Caco-2 (cell line): ENCODE measurements at regions not wholly inside any gene's neighbourhood (a gene's known extent, or its start where the extent isn't known, plus 50 kb on each side); places are given as distances from the start of the nearest gene placed in this dataset.
A peak's percentile ranks its signal among the peaks of the same experiment; 100 is the strongest.

ENCODE experiments used
- BruUV-seq: library from RNA; stranded (reverse); fragments of 400-500 nt; replicated peaks from 2 replicates; lab custom pipeline; 2021; lab: Mats Ljungman, UMichigan
- CTCF ChIA-PET: fragments of 300-600 bp; sonication (Branson Sonifier 250); formaldehyde crosslinking; loops from one replicate; lab custom pipeline; 2022; ENCODE audit warnings: antibody characterized with exemption; lab: Charles Lee
- POLR2A ChIA-PET: fragments of 300-600 bp; sonication (Branson Sonifier 250); formaldehyde crosslinking; loops from one replicate; lab custom pipeline; 2022; ENCODE audit warnings: antibody characterized with exemption; lab: Charles Lee
- DNase-seq, 2 experiments: peaks; one replicate each; pipeline versions ENCODE4 v3.0.0 to v3.0.0-alpha.2; 2020 to 2022
- H3K27me3 ChIP-seq: replicated peaks from 2 replicates; pipeline ENCODE4 v1.6.0; 2011; ENCODE audit warnings: low read length; ENCODE audit not compliant: control insufficient read depth, insufficient read depth
- H3K36me3 ChIP-seq: 2 replicates; pipeline ENCODE4 v1.5.1; 2011; ENCODE audit warnings: low read length; ENCODE audit not compliant: control insufficient read depth, insufficient read depth
- H3K4me1 ChIP-seq: fragments of 250-450 bp; sonication (Bioruptor Pico); 2 replicates; pipeline ENCODE4 v1.5.1; 2020; ENCODE audit warnings: mild to moderate bottlenecking
- H3K4me3 ChIP-seq: 2 replicates; pipeline ENCODE4 v1.5.1; 2011; ENCODE audit warnings: low read depth, mild to moderate bottlenecking, control low read depth, low read length
- H3K9me3 ChIP-seq: fragments of 250-450 bp; sonication (Bioruptor Pico); 2 replicates; pipeline ENCODE4 v1.5.1; 2020; ENCODE audit warnings: mild to moderate bottlenecking, moderate library complexity
- H3K27ac Mint-ChIP-seq: one replicate; pipeline ENCODE4 v1.8.0; 2022; ENCODE audit warnings: mixed read lengths; ENCODE audit not compliant: unreplicated experiment
- H3K27me3 Mint-ChIP-seq: one replicate; pipeline ENCODE4 v1.8.0; 2022; ENCODE audit warnings: mixed read lengths; ENCODE audit not compliant: insufficient read depth, unreplicated experiment
- H3K36me3 Mint-ChIP-seq: one replicate; pipeline ENCODE4 v1.8.0; 2022; ENCODE audit warnings: mild to moderate bottlenecking, mixed read lengths; ENCODE audit not compliant: insufficient read depth, unreplicated experiment
- H3K4me1 Mint-ChIP-seq: one replicate; pipeline ENCODE4 v1.8.0; 2022; ENCODE audit warnings: low read depth, mixed read lengths; ENCODE audit not compliant: unreplicated experiment
- H3K4me3 Mint-ChIP-seq: one replicate; pipeline ENCODE4 v1.8.0; 2022; ENCODE audit warnings: mild to moderate bottlenecking, moderate library complexity, mixed read lengths; ENCODE audit not compliant: unreplicated experiment
- H3K9me3 Mint-ChIP-seq: one replicate; pipeline ENCODE4 v1.8.0; 2022; ENCODE audit warnings: mixed read lengths; ENCODE audit not compliant: unreplicated experiment
- CTCF ChIP-seq, 2 experiments: fragments of 200-600 bp in 1 of 2; IDR thresholded peaks; 1 replicate in 1 of 2; 2 replicates in 1 of 2; pipeline versions ENCODE4 v1.5.1 to v1.8.0; 2011 to 2022; ENCODE audit warnings: antibody characterized with exemption in 1 of 2, control low read depth in 1 of 2, inconsistent platforms in 1 of 2, low read depth in 1 of 2, low read length in 1 of 2, mild to moderate bottlenecking in 1 of 2, moderate library complexity in 1 of 2; ENCODE audit not compliant: insufficient read depth in 1 of 2, severe bottlenecking in 1 of 2, unreplicated experiment in 1 of 2
- intact Hi-C: fragments of 100-400 bp; cut with micrococcal nuclease; formaldehyde crosslinking; loops from one replicate; pipeline ENCODE4 v1.10.0; 2022; ENCODE audit not compliant: unreplicated experiment

DNA sequence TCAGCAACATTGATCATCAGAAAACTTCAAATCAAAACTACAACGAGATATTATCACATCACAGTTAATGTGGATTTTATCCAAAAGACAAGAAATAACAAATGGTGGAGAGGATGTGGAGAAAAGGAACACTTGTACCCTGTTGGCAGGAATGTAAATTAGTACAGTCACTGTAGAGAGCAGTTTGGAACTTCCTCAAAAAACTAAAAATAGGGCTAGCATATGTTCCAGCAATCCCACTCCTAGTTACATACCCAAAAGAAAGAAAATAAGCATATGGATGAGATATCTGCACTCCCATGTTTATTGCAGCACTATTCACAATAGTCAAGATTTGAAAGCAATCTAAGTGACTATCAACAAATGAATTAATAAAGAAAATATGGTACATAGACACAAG lies 887.7 kb upstream of the MAN1A1 start:
- ChIA-PET POLR2A (no interaction called here), CTCF (no interaction called here)
- H3K4me3 Mint-ChIP-seq, result no peak overlapping the region
- DNase-seq, result no peak
- Histone ChIP-seq H3K4me3 (no peak overlapping the region), H3K9me3 (no peaks in the 10 kb centered on the region), H3K4me1 (no peaks in the 10 kb centered on the region), H3K36me3 (no peaks in the 10 kb centered on the region), H3K27me3 (no peaks in the 10 kb centered on the region)
- no peaks in the 10 kb centered on the region for H3K4me1 Mint-ChIP-seq
- no peak for TF ChIP-seq CTCF (IDR thresholded peaks at IDR 0.05; ENCODE audit: insufficient read depth in 1 of 2, low read depth in 1 of 2, low read length in 1 of 2, severe bottlenecking in 1 of 2, unreplicated experiment in 1 of 2)
- BruUV-seq, result no TSS peak
- no peaks in the 10 kb centered on the region for H3K9me3 Mint-ChIP-seq
- intact Hi-C loops, result loop anchor here (10.0 kb wide), 1 partner anchor 142 kb away; no protein-coding TSS in a partner anchor
- no peak overlapping the region for H3K27ac Mint-ChIP-seq
- no peaks in the 10 kb centered on the region for H3K27me3 Mint-ChIP-seq
- H3K36me3 Mint-ChIP-seq, result no peaks in the 10 kb centered on the region

DNA sequence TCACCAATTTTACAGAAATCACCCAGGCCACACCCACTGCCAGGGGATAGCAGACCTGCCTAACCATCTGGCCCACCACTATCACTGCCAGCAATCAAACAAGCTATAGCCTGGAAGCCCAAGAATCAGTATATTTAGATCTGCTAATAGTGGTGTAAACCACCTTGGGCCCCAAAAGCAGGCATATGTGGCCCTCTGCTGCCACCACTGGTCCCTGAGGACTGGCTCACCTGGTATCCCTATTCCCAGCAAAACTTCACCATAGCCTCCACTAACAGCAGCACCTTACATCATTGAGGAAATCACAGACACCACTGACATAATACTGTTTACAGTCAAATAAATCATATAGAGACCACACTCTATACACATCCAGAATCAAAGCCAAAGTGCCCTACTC lies 880.4 kb upstream of the MAN1A1 start:
- H3K27ac Mint-ChIP-seq, result no peak overlapping the region
- H3K9me3 Mint-ChIP-seq, result no peaks in the 10 kb centered on the region
- no peaks in the 10 kb centered on the region for H3K36me3 ChIP-seq
- intact Hi-C loops, result loop anchor here (1.0 to 10.0 kb wide), 3 partner anchors 135 to 488 kb away; no protein-coding TSS in a partner anchor
- H3K4me1 ChIP-seq, result no peaks in the 10 kb centered on the region
- ChIA-PET CTCF (no interaction called here), POLR2A (no interaction called here)
- H3K4me3 Mint-ChIP-seq, result no peak overlapping the region
- no peaks in the 10 kb centered on the region for H3K36me3 Mint-ChIP-seq
- BruUV-seq, result no TSS peak
- no peaks in the 10 kb centered on the region for H3K27me3 ChIP-seq
- DNase-seq, result peak in 1 of 2 experiments; percentile 38
- no peaks in the 10 kb centered on the region for H3K27me3 Mint-ChIP-seq
- H3K4me3 ChIP-seq, result no peak overlapping the region
- peak; percentile 18 to 43 for TF ChIP-seq CTCF (IDR thresholded peaks at IDR 0.05; ENCODE audit: insufficient read depth in 1 of 2, low read depth in 1 of 2, low read length in 1 of 2, severe bottlenecking in 1 of 2, unreplicated experiment in 1 of 2)
- H3K4me1 Mint-ChIP-seq, result peaks cover 6% of the 10 kb centered on the region
- H3K9me3 ChIP-seq, result no peaks in the 10 kb centered on the region

- H3K27ac Mint-ChIP-seq, result no peak overlapping the region
- no peaks in the 10 kb centered on the region for H3K9me3 Mint-ChIP-seq
- Histone ChIP-seq H3K36me3 (no peaks in the 10 kb centered on the region), H3K27me3 (no peaks in the 10 kb centered on the region), H3K9me3 (no peaks in the 10 kb centered on the region), H3K4me1 (no peaks in the 10 kb centered on the region), H3K4me3 (no peak overlapping the region)
- intact Hi-C loops, result no loop called here
- ChIA-PET CTCF (no interaction called here), POLR2A (no interaction called here)
- H3K4me3 Mint-ChIP-seq, result no peak overlapping the region
- H3K36me3 Mint-ChIP-seq, result no peaks in the 10 kb centered on the region
- BruUV-seq, result no TSS peak
- H3K4me1 Mint-ChIP-seq, result peaks cover 6% of the 10 kb centered on the region
- DNase-seq, result no peak
- H3K27me3 Mint-ChIP-seq, result no peaks in the 10 kb centered on the region
- no peak for TF ChIP-seq CTCF (IDR thresholded peaks at IDR 0.05; ENCODE audit: insufficient read depth in 1 of 2, low read depth in 1 of 2, low read length in 1 of 2, severe bottlenecking in 1 of 2, unreplicated experiment in 1 of 2)
Measured at GRCh38 chr6:120228297-120228696, 878.7 kb upstream of the MAN1A1 start.
